GM19397 (cell line): ENCODE measurements at regions not wholly inside any gene's neighbourhood (a gene's known extent, or its start where the extent isn't known, plus 50 kb on each side); places are given as distances from the start of the nearest gene placed in this dataset.
"Not testable (repeated sequence)": the region's sequence is repeated elsewhere in the genome, so short reads cannot be mapped to it uniquely, and the experiment has no call there.

Experiments
- ATAC-seq: cut with Tn5 transposase; IDR thresholded peaks from one replicate; pipeline ENCODE4 v1.9.1; 2021; ENCODE audit warnings: mild to moderate bottlenecking, moderate library complexity; ENCODE audit not compliant: unreplicated experiment

- ATAC-seq = no peak
These were observed 537.3 kb downstream of the MFSD1 start for GRCh38 chr3:159339131-159339530.

- ATAC-seq = no peak
These were observed 539.1 kb downstream of the MFSD1 start for GRCh38 chr3:159340877-159341500.

DNA sequence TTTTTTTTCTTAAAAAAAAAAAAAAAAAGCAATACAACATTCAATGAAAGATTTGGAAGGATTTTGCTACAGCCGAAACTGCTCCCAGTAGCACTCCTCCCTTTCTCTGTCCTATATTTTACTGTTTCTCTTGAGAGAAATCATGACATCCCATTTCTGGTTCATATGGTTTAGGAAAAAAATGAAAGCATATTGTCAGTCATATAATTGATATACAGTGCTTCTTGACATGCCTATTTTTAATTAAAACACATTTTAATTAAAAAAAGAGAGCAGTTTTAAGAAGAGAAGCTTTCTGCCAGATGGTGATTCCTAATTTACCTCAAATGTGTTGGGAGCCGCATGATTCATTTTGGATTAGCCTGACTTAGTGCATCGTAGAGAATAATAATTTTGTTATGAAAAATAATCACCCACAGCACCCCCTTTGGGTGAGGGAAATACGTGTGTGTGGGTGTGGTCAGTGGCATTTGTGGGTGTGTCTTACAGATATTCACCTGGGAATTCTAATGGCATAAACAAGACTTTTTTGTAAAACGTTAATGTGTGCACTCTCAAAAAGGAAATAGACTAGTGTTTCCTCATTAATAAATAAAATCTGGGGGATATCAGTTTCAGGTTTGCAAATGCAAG is 544.5 kb downstream of the MFSD1 start:
- no peak for ATAC-seq

- no peak for ATAC-seq
These were observed 546.6 kb downstream of the MFSD1 start for GRCh38 chr3:159348431-159348830.

- no peak for ATAC-seq
These were observed 554.8 kb downstream of the MFSD1 start for GRCh38 chr3:159356606-159357005.

DNA sequence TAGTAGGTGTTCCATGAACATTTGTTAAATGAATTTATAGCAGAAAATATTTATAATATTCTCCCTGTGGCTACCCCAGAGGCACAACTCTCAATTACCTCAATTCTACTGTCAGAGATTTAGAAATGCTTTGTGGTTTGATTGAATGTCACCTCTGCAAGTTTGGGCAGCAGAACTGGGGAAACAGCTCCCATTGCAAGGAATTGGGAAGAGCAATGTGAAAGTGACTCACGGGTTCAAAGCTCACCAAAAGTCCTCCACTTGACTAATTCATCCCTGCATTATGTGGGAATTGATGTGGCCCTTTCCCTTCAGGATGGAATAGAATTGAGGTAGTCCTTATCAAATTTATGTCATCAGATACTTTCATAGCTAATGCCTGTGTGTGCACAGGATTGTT is 562.7 kb downstream of the MFSD1 start:
- no peak for ATAC-seq

DNA sequence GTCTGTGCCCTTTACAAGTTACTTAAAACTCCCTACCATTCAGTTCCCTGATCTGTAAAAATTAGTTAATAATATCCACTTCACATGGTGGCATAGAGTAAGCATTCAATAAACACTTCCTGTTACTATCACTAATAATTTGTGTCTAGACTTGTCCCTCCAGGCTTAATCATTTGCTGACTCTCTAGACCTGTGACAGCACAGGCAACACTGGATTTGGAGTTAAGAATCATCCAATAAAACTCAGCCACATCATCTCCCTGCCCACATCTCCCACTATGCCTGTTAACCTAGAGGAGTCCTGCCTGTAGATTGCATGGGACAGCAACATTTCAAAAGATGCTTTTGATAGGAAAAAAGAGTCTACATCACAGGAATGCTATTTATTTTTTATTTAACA is 564.6 kb downstream of the MFSD1 start:
- ATAC-seq = no peak

GRCh38 chr3:159371961-159372360 is 570.1 kb downstream of the MFSD1 start:
- no peak for ATAC-seq

GRCh38 chr3:159378396-159379194 is 576.7 kb downstream of the MFSD1 start:
- ATAC-seq = no peak

- ATAC-seq = no peak
These were observed 579.0 kb downstream of the MFSD1 start for GRCh38 chr3:159380891-159381290.

- ATAC-seq = no peak
These were observed 588.9 kb downstream of the MFSD1 start for GRCh38 chr3:159390656-159391212.

DNA sequence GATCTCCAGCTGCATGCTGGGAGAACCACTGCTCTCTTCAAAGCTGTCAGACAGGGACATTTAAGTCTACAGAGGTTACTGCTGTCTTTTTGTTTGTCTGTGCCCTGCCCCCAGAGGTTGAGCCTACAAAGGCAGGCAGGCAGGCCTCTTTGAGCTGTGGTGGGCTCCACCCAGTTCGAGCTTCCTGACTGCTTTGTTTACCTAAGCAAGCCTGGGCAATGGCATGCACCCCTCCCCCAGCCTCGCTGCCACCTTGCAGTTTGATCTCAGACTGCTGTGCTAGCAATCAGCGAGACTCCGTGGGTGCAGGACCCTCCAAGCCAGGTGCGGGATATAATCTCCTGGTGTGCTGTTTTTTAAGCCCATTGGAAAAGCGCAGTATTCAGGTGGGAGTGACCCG is 591.0 kb upstream of the IL12A start:
- ATAC-seq = not testable (repeated sequence)

- no peak for ATAC-seq
These were observed 587.6 kb upstream of the IL12A start for GRCh38 chr3:159401069-159401468.

DNA sequence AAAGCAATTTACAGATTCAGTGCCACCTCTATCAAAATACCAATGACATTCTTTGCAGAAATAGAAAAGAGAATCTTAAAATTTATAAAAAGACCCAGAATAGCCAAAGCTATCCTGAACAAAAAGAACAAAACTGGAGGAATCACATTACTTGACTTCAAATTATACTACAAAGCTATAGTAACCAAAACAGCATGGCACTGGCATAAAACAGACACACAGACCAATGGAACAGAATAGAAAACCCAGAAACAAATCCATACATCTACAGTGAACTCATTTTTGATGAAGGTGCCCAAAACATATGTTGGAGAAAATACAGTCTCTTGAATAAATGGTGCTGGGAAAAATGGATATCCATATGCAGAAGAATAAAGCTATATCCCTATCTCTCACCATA is 578.9 kb upstream of the IL12A start:
- ATAC-seq = not testable (repeated sequence)

DNA sequence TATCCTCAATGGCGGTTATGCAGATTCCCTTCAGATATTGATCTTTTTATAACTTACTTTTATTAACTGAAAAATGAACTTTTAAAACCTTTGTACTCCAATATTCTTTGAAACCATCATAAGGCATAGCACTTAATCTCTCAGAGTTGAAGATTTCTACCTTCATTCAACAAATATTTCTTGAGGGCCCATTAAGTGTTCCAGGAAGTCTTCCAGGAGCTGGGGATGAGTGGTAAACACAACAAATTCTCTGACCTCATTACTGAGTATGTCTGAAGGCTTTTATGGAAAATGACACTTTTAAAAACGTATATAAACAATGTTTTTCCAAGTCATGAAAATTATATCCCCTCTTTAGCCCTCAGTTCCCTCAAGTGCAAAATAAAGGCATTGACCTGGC is 575.3 kb upstream of the IL12A start:
- ATAC-seq = no peak

- no peak for ATAC-seq
These were observed 571.8 kb upstream of the IL12A start for GRCh38 chr3:159416856-159417255.

- ATAC-seq = no peak
These were observed 570.9 kb upstream of the IL12A start for GRCh38 chr3:159417761-159418160.

DNA sequence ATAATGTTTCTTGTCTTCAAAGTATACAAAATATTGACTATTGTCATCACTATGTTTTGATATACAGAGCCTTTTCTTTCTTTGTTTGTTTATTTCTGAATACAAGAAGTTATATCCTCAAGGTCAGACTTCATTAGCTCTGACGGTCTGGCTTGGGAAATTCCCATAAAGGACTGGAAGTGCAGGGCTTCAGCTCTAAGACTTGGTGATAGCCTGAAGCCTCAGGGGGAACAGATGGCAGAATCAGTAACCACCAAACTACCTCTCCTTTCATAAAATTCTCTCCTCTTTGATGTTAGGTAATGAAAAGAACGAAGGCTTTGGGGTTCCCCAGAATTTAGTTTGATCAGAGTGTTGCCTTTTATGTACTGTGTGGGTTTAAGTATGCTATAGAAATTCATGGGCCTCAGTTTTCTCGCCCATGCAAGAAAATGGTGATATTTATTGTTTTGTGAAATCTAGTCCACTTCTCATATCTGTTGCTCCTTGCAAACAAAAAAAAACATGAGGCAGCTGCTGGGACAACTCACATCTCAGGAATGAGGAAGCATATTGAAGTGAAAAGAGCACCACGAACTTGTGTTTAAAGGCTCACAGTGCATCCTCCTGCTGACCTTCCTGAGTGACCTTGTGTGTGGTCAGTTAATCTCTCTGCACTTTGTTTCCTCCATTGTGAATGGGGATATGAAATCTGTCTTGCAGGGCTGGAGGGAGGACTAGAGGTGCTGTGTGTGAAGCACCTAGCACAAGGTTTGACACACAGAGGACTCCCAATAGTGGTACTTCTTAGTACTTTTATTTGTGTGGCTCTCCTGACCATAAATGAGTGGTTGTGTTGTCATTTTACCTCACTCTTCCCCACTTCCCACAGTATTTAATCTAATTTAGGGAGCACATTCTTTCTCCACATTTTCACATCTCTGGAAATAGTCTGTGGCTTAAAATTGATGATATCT is 569.8 kb upstream of the IL12A start:
- ATAC-seq = no peak

- ATAC-seq = no peak
These were observed 558.9 kb upstream of the IL12A start for GRCh38 chr3:159429702-159430101.

GRCh38 chr3:159432682-159433340 is 555.8 kb upstream of the IL12A start:
- no peak for ATAC-seq
